ENCODE measurements at regions not wholly inside any gene's neighbourhood (a gene's known extent, or its start where the extent isn't known, plus 50 kb on each side); places are given as distances from the start of the nearest gene placed in this dataset.

GRCh38 chr7:81355911-81356310 lies 413.9 kb downstream of the HGF start:
- no peak for TF ChIP-seq CTCF (IDR thresholded peaks at IDR 0.05)
- TF ChIP-seq POLR2A (IDR thresholded peaks at IDR 0.05) = no peak
